Smooth muscle cell (in vitro differentiated cells): ENCODE measurements at regions not wholly inside any gene's neighbourhood (a gene's known extent, or its start where the extent isn't known, plus 50 kb on each side); places are given as distances from the start of the nearest gene placed in this dataset.
"Not testable (repeated sequence)": the region's sequence is repeated elsewhere in the genome, so short reads cannot be mapped to it uniquely, and the experiment has no call there.

Source experiments
- DNase-seq: peaks from one replicate; lab custom pipeline; 2025; ENCODE audit not compliant: unreplicated experiment; lab: John Stamatoyannopoulos, UW
- H2AFZ ChIP-seq: fragments of 200-600 bp; sonication (generic); 2 replicates; pipeline ENCODE4 v1.6.0; 2016; ENCODE audit warnings: antibody characterized with exemption, low read depth, mild to moderate bottlenecking
- H3F3A ChIP-seq: fragments of 200-600 bp; sonication (generic); 2 replicates; pipeline ENCODE4 v1.6.0; 2017; ENCODE audit warnings: antibody characterized with exemption, low read depth
- H3K27ac ChIP-seq: fragments of 200-600 bp; sonication (generic); 2 replicates; pipeline ENCODE4 v1.5.1; 2016; ENCODE audit warnings: low read depth, mild to moderate bottlenecking
- H3K27me3 ChIP-seq: fragments of 200-600 bp; sonication (generic); 2 replicates; pipeline ENCODE4 v1.6.1; 2016; ENCODE audit warnings: low read depth, mild to moderate bottlenecking
- H3K36me3 ChIP-seq: fragments of 200-600 bp; sonication (generic); 2 replicates; pipeline ENCODE4 v1.5.1; 2016; ENCODE audit warnings: low read depth
- H3K4me1 ChIP-seq: fragments of 200-600 bp; sonication (generic); 2 replicates; pipeline ENCODE4 v1.5.1; 2016; ENCODE audit warnings: low read depth
- H3K4me2 ChIP-seq: fragments of 200-600 bp; sonication (generic); 2 replicates; pipeline ENCODE4 v1.6.0; 2016; ENCODE audit warnings: mild to moderate bottlenecking
- H3K4me3 ChIP-seq: fragments of 200-600 bp; sonication (generic); 2 replicates; pipeline ENCODE4 v1.5.1; 2016; ENCODE audit warnings: mild to moderate bottlenecking
- H3K79me2 ChIP-seq: fragments of 200-600 bp; sonication (generic); 2 replicates; pipeline ENCODE4 v1.6.0; 2016; ENCODE audit warnings: low read depth, mild to moderate bottlenecking
- H3K9ac ChIP-seq: fragments of 200-600 bp; sonication (generic); 2 replicates; pipeline ENCODE4 v1.6.0; 2016; ENCODE audit warnings: low read depth
- H3K9me3 ChIP-seq: fragments of 200-600 bp; sonication (generic); replicated peaks from 2 replicates; pipeline ENCODE4 v1.5.1; 2016; ENCODE audit warnings: low read depth
- H4K20me1 ChIP-seq: fragments of 200-600 bp; sonication (generic); 2 replicates; pipeline ENCODE4 v1.6.0; 2016; ENCODE audit warnings: low read depth
- WGBS: methylation state at CpG from one replicate; pipeline ENCODE4 v1.1.7; 2016; ENCODE audit warnings: low lambda C conversion rate; 5-methylcytosine and 5-hydroxymethylcytosine counted together
- TF ChIP-seq, protein P1 (sequence below): fragments of 200-600 bp; sonication (generic); IDR thresholded peaks from 2 replicates; pipeline ENCODE4 v1.5.1; 2017; ENCODE audit warnings: borderline replicate concordance, mild to moderate bottlenecking, antibody characterized with exemption; ENCODE audit not compliant: insufficient read depth, poor library complexity, severe bottlenecking

- H3K27ac ChIP-seq: no peak overlapping the region
- no peaks in the 10 kb centered on the region for H3K4me1 ChIP-seq
- no peak overlapping the region for H3K4me2 ChIP-seq
- no peaks in the 10 kb centered on the region for H3K27me3 ChIP-seq
- no peaks in the 10 kb centered on the region for H4K20me1 ChIP-seq
- TF ChIP-seq, protein P1, sequence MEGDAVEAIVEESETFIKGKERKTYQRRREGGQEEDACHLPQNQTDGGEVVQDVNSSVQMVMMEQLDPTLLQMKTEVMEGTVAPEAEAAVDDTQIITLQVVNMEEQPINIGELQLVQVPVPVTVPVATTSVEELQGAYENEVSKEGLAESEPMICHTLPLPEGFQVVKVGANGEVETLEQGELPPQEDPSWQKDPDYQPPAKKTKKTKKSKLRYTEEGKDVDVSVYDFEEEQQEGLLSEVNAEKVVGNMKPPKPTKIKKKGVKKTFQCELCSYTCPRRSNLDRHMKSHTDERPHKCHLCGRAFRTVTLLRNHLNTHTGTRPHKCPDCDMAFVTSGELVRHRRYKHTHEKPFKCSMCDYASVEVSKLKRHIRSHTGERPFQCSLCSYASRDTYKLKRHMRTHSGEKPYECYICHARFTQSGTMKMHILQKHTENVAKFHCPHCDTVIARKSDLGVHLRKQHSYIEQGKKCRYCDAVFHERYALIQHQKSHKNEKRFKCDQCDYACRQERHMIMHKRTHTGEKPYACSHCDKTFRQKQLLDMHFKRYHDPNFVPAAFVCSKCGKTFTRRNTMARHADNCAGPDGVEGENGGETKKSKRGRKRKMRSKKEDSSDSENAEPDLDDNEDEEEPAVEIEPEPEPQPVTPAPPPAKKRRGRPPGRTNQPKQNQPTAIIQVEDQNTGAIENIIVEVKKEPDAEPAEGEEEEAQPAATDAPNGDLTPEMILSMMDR: no peak
- H3K9ac ChIP-seq: no peak overlapping the region
- WGBS: 64% methylated on average over 1 of the region's 1 CpG
- H3K79me2 ChIP-seq: no peaks in the 10 kb centered on the region
- no peaks in the 10 kb centered on the region for H3F3A ChIP-seq
- H3K36me3 ChIP-seq: no peaks in the 10 kb centered on the region
- no peak overlapping the region for H2AFZ ChIP-seq
- no peaks in the 10 kb centered on the region for H3K9me3 ChIP-seq
- H3K4me3 ChIP-seq: no peak overlapping the region
- DNase-seq: no peak
These were observed 210.0 kb downstream of the PLA2G4A start for GRCh38 chr1:187038784-187039183.

- H3K9ac ChIP-seq: no peak overlapping the region
- H2AFZ ChIP-seq: no peak overlapping the region
- no peaks in the 10 kb centered on the region for H4K20me1 ChIP-seq
- no peaks in the 10 kb centered on the region for H3F3A ChIP-seq
- H3K79me2 ChIP-seq: no peaks in the 10 kb centered on the region
- no peaks in the 10 kb centered on the region for H3K36me3 ChIP-seq
- H3K4me2 ChIP-seq: no peak overlapping the region
- H3K27ac ChIP-seq: no peak overlapping the region
- H3K4me1 ChIP-seq: no peaks in the 10 kb centered on the region
- DNase-seq: no peak
- H3K4me3 ChIP-seq: no peak overlapping the region
- WGBS: 85% methylated on average over 4 of the region's 4 CpGs
- H3K27me3 ChIP-seq: no peaks in the 10 kb centered on the region
- H3K9me3 ChIP-seq: no peaks in the 10 kb centered on the region
- TF ChIP-seq, protein P1: no peak
These were observed 212.4 kb downstream of the PLA2G4A start for GRCh38 chr1:187041104-187041503.

- Histone ChIP-seq H3K4me3 (no peak overlapping the region), H3K9me3 (no peaks in the 10 kb centered on the region), H3K79me2 (no peaks in the 10 kb centered on the region), H3K4me2 (no peak overlapping the region), H3K27ac (no peak overlapping the region), H3K36me3 (no peaks in the 10 kb centered on the region), H3K9ac (no peak overlapping the region), H3K4me1 (peaks cover 4% of the 10 kb centered on the region), H4K20me1 (no peaks in the 10 kb centered on the region), H2AFZ (no peak overlapping the region), H3F3A (no peaks in the 10 kb centered on the region), H3K27me3 (no peaks in the 10 kb centered on the region)
- DNase-seq: no peak
- 97% methylated on average over 1 of the region's 1 CpG for WGBS
- TF ChIP-seq, protein P1: no peak
These were observed 213.8 kb downstream of the PLA2G4A start for GRCh38 chr1:187042538-187042937.

- not testable (repeated sequence) for H4K20me1 ChIP-seq, DNase-seq, H2AFZ ChIP-seq, H3F3A ChIP-seq, H3K4me2 ChIP-seq, H3K4me1 ChIP-seq, H3K36me3 ChIP-seq, H3K79me2 ChIP-seq, H3K27ac ChIP-seq, H3K4me3 ChIP-seq, H3K27me3 ChIP-seq, H3K9ac ChIP-seq, H3K9me3 ChIP-seq
These were observed 214.7 kb downstream of the PLA2G4A start for GRCh38 chr1:187043433-187043832.
